GM03348 (cell line): ENCODE measurements at regions not wholly inside any gene's neighbourhood (a gene's known extent, or its start where the extent isn't known, plus 50 kb on each side); places are given as distances from the start of the nearest gene placed in this dataset.

Experiments used
- DNase-seq: peaks from one replicate; pipeline ENCODE4 v3.0.0; 2012; ENCODE audit warnings: low spot score

GRCh38 chr3:61311044-61311443 is 59.8 kb upstream of the FHIT start:
- no peak for DNase-seq

- peak; percentile 14 for DNase-seq
Measured at GRCh38 chr3:61315871-61316270, 64.6 kb upstream of the FHIT start.

- no peak for DNase-seq
Measured at GRCh38 chr3:61323094-61323493, 71.8 kb upstream of the FHIT start.

- DNase-seq: no peak
Measured at GRCh38 chr3:61331929-61332552, 80.8 kb upstream of the FHIT start.

GRCh38 chr3:61333192-61333961 is 82.1 kb upstream of the FHIT start:
- DNase-seq: no peak

GRCh38 chr3:61334783-61335182 is 83.5 kb upstream of the FHIT start:
- DNase-seq: no peak

GRCh38 chr3:61340931-61341461 is 89.7 kb upstream of the FHIT start:
- DNase-seq: no peak

- DNase-seq: no peak
Measured at GRCh38 chr3:61343543-61343942, 92.3 kb upstream of the FHIT start.

GRCh38 chr3:61345020-61345419 is 93.8 kb upstream of the FHIT start:
- no peak for DNase-seq

GRCh38 chr3:61347981-61348380 is 96.7 kb upstream of the FHIT start:
- no peak for DNase-seq

- DNase-seq: no peak
Measured at GRCh38 chr3:61349717-61350116, 98.5 kb upstream of the FHIT start.

GRCh38 chr3:61350782-61351309 is 99.6 kb upstream of the FHIT start:
- no peak for DNase-seq

GRCh38 chr3:61352306-61352705 is 101.1 kb upstream of the FHIT start:
- DNase-seq: no peak

- no peak for DNase-seq
Measured at GRCh38 chr3:61353382-61353781, 102.1 kb upstream of the FHIT start.

- no peak for DNase-seq
Measured at GRCh38 chr3:61354604-61355003, 103.4 kb upstream of the FHIT start.

- DNase-seq: no peak
Measured at GRCh38 chr3:61356685-61357084, 105.4 kb upstream of the FHIT start.

- DNase-seq: no peak
Measured at GRCh38 chr3:61357902-61358301, 106.7 kb upstream of the FHIT start.

GRCh38 chr3:61358364-61358763 is 107.1 kb upstream of the FHIT start:
- no peak for DNase-seq

GRCh38 chr3:61360297-61360965 is 109.2 kb upstream of the FHIT start:
- no peak for DNase-seq

- no peak for DNase-seq
Measured at GRCh38 chr3:61369678-61370077, 118.4 kb upstream of the FHIT start.

- no peak for DNase-seq
Measured at GRCh38 chr3:61371123-61371522, 119.9 kb upstream of the FHIT start.

GRCh38 chr3:61372723-61373122 is 121.5 kb upstream of the FHIT start:
- DNase-seq: no peak

GRCh38 chr3:61378311-61378710 is 127.1 kb upstream of the FHIT start:
- DNase-seq: no peak
